Mammary epithelial cell (primary cell): ENCODE measurements at regions not wholly inside any gene's neighbourhood (a gene's known extent, or its start where the extent isn't known, plus 50 kb on each side); places are given as distances from the start of the nearest gene placed in this dataset.

Experiments
- EZH2 ChIP-seq: IDR thresholded peaks from 2 replicates; pipeline ENCODE4 v1.6.1; 2012; ENCODE audit warnings: low read length, inconsistent platforms, borderline replicate concordance
- TF ChIP-seq, protein P1 (sequence below), 2 donors: IDR thresholded peaks in 1 of 2; conservative IDR thresholded peaks in 1 of 2; 2 replicates each; pipeline ENCODE4 v1.5.1; 2011 to 2012; ENCODE audit warnings: inconsistent platforms in 2 of 2, low read length in 2 of 2, mild to moderate bottlenecking in 2 of 2, control low read depth in 1 of 2, low read depth in 1 of 2; ENCODE audit not compliant: insufficient read depth in 1 of 2; ENCODE audit errors: extremely low read depth in 1 of 2

DNA sequence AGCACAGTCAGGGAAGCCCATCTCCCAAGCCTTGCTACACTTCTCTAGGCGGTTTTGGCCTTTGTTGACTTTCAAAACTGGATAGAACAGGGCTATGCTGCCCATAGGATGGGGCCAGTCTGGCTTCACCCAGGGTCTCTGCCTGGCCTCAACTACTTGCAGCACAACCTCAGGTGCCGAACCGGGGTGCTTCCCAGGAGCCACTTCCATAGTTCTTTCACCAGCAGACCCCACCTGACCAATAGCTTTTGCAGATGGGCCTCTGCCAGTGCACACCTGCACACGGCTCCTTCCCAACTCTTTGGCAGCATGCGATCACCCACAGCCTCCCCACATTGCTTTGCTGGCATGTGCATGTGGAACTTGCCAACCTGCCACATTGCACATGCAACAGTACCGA lies 331.6 kb downstream of the CPS1 start:
- TF ChIP-seq, protein P1, sequence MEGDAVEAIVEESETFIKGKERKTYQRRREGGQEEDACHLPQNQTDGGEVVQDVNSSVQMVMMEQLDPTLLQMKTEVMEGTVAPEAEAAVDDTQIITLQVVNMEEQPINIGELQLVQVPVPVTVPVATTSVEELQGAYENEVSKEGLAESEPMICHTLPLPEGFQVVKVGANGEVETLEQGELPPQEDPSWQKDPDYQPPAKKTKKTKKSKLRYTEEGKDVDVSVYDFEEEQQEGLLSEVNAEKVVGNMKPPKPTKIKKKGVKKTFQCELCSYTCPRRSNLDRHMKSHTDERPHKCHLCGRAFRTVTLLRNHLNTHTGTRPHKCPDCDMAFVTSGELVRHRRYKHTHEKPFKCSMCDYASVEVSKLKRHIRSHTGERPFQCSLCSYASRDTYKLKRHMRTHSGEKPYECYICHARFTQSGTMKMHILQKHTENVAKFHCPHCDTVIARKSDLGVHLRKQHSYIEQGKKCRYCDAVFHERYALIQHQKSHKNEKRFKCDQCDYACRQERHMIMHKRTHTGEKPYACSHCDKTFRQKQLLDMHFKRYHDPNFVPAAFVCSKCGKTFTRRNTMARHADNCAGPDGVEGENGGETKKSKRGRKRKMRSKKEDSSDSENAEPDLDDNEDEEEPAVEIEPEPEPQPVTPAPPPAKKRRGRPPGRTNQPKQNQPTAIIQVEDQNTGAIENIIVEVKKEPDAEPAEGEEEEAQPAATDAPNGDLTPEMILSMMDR (conservative IDR thresholded peaks at IDR 0.05 in 1 of 2, IDR thresholded peaks at IDR 0.05 in 1 of 2; ENCODE audit: extremely low read depth in 1 of 2, insufficient read depth in 1 of 2, low read depth in 1 of 2, low read length in 2 of 2) = no peak
- no peak for TF ChIP-seq EZH2
